T-helper 1 cell treated with Interleukin-12 subunit alpha and Interleukin-12 subunit beta and Interleukin-4 antibody, amounts not matched to agents 30 ng/mL and 1 ng/mL, for 36 hours (primary cell): ENCODE measurements at regions not wholly inside any gene's neighbourhood (a gene's known extent, or its start where the extent isn't known, plus 50 kb on each side); places are given as distances from the start of the nearest gene placed in this dataset.
"Not testable (repeated sequence)": the region's sequence is repeated elsewhere in the genome, so short reads cannot be mapped to it uniquely, and the experiment has no call there.

Source experiments
- intact Hi-C: fragments of 100-400 bp; cut with micrococcal nuclease; formaldehyde crosslinking; loops from one replicate; pipeline ENCODE4 v1.15.1; 2024

DNA sequence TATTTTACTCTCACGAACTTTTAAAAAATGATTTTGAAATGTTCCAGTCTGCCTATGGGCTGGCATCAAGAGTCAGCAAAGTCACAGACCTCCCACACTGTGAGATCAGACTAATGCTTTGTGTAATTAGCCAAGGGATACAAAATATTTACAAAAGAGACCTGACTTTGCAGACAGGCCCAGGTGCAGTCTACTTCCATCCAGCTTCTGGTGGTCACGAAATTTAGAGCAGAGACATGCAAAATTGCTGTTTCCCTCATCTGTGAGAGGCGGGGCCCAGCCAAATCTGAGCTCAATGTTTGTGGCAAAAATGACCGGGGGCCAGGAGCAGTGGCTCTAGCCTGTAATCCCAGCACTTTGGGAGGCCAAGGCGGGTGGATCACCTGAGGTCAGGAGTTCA, 82.5 kb upstream of the PITRM1 start:
- intact Hi-C loops, result no loop called here

DNA sequence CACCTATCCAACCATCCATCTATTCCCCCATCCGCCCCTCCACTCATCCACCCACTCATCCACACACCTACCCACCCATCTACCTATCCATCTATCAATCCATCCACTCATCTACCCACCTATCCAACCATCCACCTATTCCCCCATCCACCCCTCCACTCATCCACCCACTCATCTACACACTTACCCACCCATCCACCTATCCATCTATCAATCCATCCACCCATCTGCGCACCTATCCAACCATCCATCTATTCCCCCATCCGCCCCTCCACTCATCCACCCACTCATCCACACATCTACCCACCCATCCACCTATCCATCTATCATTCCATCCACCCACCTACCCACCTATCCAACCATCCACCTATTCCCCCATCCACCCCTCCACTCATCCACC, 81.4 kb upstream of the PITRM1 start:
- intact Hi-C loops, result not testable (repeated sequence)

DNA sequence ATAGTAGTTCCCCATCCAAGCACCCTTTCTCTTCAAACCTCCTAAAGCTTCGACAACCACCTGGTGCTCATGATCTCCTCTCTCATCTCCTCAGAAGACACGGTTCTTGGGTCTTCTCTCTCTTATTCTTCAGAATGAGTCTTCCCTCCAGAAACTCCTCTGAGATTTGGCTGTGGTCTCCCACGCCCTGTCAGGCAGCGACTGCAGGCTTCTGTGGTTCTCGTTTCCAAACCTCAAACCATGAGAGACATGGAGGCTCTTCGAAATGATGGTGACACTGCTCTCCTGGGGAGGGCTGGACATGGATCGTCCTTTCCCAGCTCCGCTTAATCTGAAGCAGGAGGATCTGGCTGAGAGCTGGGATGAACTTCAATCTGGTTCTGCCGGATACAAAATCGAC, 78.6 kb upstream of the PITRM1 start:
- intact Hi-C loops, result no loop called here

DNA sequence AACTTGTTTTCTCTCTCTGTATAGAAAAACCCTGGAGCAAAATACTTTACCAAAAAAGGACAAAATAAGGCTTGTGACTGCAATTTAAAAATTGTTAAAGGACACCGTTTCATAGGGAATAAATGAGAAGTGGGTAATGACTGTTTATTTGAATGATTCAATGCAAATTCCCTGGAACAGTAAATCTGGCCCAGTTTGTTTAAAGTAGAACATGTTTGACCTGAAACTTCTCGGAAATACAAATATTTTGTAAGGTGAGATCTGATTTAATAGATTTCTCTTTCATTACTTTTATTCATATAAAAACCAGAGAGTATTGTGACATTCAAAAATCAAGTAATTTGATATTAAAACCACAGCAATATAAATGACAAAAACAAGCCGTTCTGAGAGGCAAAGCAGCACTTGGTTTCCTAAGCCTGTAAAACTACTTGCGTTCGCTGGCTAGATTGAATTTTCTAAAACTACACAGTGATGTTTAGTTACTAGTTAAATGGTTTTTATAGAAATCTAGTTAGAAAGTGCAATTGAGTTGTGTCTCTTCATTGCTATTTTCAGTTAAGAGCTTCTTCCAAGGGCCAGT, 76.8 kb upstream of the PITRM1 start:
- intact Hi-C loops, result no loop called here

DNA sequence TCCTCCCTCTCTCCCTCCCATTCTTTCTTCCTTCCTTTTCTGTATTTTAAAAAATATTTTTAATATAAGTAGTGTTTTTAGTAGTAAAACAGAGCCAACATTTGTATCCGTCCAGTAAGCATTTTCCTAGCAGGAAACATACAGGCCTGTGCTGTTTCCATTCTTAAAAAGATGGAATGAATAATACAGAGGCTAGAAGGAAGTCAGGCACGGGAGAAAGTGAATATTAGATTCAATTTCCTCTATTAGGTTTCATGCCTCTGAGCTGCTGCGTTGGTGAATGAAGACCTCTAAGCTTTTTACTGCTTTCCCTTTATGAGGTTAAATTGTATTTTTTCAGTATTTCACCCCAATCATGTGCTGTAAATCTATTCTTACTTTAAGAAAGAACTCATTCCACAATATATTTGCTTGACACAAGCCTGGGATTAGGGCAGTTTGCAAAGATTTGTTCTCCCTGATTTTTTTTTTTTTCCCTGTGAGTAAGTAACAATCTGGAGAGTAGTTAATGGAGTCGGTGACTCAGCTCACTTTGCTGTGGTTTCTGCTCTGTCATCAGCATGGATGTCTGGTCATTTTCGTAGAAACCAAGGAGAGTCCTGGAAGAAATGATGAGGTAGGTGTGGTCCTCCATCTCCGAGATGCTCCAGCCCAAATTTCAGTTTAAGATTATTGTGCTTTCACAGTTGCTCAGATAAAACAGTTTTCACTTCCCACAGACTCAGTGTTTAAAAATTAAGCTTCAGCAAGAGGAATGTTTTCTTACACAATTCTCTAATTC, 76.1 kb upstream of the PITRM1 start:
- intact Hi-C loops, result no loop called here

DNA sequence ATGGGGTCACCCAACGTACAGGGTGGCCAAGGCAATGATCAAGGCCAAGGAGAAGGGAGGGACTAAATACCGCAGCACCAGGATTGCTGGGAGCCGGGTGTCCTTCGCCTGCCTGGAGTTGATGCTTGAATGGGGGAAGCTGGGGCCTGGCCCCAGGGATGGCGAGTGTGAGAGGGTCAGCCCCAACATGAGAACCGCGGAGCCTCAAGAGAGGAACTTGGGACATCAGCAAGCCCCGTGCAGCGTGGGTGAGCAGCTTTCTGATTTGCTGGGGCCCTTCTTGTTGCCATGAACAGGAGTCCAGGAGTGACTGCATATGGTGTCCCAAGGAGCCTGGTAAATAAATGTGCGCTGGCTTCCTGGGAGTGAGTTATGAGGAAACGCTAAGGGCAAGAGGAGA, 72.8 kb upstream of the PITRM1 start:
- intact Hi-C loops, result no loop called here

DNA sequence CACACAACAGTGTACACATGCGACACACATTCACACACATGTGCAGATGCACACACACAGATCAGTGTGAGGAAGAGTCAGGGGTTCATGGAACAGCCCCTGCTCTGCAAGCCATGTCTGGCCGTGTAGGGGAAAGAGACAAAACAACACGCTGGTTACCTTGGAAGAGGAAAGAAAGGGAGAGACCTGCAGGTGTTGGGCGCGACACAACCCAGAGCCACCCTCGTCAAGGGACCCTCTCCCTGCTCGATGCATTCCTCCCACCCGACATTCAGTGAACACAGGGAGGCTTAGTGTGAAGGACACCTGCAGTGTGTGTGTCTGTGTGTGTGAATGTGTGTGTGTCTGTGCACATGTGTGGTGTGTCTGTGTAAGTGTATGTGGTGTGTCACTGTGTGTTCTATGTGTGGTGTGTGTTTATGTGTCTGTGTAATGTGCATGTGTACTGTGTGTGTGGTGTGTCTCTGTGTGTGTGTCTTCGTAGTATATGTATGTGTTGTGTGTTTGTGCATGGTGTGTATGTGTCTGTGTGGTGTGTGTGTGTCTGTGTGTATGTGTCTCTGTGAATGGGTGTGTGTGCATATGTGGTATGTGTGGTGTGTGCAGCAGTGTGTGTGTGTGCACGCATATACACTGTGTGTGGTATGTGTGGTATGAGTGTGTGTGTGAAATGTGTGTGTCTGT, 69.5 kb upstream of the PITRM1 start:
- intact Hi-C loops, result no loop called here

DNA sequence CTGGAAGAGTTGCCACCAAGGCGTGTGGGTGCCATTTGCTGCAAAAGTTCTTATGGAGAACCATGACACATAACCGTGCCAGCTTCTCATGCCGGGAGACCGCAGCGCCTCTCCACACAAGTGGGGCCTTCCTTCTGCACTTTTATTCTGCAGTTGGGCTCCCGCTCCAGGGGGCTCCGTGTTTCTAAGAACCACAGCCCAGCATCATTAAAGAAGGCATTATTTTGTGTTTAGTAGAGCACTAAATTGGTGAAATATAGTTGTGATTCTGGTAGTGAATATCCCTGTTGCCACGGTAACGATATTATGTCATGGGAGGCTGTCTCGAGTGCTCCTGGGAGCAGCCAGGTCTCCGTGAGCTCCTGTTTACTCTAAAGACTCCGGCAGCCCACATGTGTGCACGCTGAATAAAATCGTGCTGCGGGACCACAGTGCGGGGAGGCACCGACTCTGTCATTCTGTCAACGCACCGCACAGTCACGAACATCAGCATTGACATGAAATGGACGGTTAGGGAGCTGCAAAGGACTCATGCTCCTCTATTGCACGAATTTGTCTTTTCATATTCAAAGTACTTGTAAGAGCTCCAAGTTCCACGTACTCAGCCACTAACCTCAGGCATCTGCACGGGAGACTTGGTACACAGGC, 68.8 kb upstream of the PITRM1 start:
- intact Hi-C loops, result no loop called here

DNA sequence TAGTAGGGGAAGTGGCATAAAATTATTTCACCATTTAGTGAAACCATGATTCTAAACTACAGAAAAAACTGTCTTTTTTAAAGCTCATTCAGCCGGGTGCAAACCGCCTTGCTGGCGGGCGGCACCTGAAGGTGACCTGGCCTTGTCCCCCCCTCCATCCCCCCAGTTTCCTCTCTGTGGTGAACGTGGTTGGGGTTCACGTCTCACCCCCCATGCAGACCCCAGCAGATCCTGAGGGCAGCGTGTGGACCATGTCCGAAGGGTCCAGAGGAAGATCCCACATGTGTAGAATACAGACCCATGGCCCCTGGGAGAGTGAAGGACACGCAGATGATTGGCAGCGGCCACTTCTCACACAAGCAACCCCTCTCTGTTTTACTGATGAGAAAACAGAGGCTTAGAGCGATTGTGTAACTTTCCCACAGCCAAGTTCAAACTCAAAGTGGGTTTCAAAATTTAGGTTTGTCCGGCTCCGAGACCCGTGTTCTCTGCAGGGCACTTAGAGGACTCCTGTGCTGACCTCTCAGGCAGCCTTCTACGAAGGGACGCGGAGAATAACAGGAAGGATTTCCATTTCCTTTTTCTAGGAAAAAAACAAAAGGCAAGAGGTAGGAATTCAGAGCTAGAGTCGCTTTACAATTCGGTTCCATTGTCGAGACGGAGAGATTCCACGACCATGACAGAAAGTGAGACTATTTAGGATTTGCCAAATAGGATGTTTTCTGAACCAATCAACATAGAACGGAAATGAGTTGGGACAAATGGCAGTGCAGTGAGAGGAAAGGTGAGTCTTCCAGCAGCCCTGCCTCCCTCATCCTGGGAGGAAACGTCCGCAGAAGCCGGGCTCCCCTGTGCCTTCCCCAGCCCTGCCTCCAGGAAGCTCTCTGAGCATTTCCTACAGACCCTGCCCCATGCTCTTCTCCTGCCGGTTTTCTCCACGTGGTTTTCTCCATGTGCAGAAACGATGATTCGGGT, 67.6 kb upstream of the PITRM1 start:
- intact Hi-C loops, result loop anchor here (1.0 to 2.0 kb wide), 3 partner anchors 543 to 1527 kb away; no protein-coding TSS in a partner anchor

DNA sequence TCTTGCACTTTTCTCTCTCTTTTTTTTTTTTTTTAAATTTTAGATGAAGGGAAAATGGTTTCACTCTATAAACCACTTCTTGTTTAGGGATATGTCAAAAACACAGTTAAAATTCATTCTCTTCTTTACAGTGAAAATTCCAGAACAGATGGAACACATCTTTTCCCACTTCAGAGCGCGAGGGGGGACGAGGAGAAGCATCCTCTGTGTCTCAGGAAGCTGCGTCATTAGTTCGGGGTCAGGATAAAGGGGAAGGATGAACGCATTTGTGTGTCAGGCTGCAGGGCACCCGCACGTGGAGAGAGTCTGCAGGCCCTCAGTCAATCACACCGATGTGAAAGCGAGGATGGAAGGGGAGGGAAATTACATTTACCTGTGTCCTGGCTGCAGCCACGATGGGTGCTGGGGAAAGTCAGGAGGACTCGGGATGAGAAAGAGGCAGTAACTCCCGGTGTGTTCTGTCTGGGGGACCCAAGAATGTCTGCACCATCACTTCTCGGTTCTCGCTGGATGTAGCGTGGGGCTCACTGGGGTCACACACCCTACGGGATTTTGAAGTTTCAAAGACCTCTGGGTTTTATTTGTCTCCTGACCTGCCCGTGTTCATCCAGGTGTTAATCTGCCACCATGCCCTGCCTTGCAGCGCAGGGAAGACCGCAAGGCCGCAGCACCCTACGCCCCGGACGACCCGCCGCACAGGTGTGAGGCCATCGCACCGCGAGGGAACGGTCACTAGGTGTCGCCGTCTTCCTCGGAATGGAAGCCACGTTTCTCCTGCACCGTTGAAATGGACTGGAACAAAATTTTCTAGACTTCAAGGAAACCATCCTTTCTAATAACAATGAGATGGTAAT, 66.7 kb upstream of the PITRM1 start:
- intact Hi-C loops, result loop anchor here (1.0 to 2.0 kb wide), 3 partner anchors 544 to 1528 kb away; no protein-coding TSS in a partner anchor

DNA sequence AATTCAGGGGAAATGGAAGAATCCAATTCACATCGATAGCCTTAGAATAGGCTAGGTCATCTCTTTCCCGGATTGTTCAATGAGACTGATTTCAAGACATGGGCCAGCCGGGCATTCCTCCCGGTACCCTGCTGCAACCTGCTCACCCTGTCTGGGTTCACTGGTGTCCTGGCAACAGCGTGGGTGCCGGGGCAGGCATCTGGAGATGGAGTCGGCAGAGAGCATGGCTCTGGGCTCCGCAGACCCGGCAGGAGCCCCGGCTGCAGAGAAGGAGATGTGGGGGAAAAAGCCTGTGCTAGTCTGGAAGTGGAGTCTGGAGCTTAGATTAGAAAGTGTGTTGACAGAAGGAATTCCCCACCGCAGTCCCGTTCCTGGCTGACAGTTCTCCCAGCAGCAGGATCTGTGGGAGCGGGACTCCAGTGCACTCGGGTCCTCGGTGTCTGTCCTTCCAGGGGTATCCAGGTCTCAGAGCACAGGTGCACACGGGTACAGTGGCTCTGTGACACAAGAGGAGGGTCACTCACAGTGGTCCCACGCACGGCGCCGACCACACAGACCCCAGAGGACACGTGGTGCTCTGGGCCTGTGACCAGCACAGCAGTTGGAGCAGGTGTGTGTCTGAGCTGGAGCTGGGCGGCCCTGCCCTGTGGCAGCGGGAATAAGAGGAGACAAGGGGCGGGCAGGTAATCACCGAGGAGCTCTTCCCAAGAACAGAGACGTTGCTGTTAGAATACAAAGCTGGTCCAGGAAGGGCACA, 65.7 kb upstream of the PITRM1 start:
- intact Hi-C loops, result loop anchor here (2.0 kb wide), 1 partner anchor 545 kb away; no protein-coding TSS in a partner anchor

DNA sequence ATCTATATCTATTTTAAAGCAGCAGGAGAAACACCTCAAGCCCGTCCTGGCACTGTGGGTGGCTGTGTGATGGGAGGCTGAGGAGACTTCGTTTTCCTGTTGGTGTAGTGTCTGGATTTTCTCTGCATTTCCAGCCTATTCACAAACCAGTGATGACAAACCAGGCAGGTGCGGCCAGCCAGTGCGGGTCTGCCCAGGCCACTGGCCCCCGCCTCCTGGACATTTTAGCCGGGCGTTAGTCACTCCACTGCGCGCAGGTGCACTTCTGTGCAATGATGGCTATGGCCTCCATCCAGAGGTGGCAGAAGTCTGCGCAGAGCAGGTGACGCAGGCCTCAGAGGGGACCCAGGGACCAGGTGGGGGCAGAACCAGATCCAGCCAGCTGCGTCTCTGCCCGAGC, 64.9 kb upstream of the PITRM1 start:
- intact Hi-C loops, result no loop called here

DNA sequence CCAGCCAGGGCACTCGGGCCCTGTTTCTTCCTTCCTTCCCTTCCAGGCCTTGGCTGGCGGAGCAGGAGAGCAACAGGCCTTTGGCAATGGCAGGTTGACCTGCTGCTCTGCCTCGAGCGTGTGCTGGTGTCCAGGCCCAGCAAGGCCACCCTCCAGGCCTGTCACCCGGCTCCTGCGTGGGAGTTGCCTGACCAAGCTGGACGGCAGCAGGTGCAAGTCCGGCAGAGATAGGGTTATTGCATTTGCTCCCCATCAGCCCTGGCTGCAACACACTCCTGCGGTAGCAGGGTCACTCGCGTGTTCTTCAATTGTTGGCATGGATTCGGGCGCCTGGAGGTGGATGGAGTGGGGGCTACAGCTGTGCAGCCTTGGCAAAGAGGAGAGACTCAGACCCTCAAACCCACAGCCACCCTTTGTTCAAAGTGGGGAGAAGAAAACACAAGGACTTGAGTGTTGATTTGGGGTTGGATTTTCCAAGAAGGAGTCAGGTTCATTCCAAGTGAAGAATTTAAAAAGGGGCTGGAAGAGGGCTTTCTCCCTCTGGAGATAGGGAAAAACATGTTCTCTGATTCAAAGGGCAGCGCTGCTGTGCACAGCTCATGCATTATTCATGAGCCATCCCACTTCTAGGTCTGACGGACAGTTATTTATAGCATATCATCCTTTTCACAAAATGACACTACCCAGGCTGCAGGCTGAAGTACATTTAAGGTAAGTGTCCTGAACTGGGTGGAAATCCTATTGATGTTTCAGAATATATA, 64.2 kb upstream of the PITRM1 start:
- intact Hi-C loops, result no loop called here

DNA sequence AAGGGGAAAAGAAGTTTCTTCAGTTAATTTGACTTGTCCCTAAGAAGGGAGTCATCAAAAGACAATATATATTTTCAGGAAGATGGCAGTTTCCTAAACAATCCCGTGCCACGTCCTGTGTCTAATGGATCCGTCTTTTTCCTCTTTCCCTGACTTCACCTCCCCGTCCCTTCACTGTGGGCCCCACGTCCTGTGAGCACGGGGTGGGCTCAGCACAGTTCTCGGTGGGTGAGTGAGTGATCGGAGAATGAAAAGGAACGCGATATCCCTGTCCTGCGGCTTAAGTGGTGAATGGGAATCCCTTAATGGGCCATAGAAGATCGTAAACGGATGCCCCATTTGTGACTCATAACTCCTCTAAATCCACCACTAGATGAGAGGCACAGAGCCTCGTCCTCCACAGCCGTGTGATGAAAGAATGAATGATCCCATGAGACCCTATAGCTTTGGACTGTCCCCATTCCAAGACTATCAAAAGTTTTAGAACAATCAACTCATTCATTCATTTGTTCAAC, 63.5 kb upstream of the PITRM1 start:
- intact Hi-C loops, result no loop called here

DNA sequence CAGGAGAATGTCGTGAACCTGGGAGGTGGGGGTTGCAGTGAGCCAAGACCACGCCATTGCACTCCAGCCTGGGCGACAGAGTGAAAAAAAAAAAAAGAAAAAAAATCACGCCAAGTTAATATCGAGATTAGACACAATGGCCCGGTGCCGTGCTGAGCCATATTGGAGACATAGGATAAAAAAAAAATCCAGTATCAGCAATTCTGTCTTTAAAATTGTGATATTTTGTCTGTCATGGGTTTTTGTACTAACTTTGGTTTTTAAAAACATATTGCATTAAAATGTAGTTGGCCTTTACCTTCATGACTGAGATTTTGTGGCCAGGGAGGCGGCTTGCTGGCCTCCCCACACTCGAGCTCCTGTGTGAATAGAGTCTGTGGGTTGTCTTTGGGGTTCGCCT, 62.8 kb upstream of the PITRM1 start:
- intact Hi-C loops, result no loop called here

DNA sequence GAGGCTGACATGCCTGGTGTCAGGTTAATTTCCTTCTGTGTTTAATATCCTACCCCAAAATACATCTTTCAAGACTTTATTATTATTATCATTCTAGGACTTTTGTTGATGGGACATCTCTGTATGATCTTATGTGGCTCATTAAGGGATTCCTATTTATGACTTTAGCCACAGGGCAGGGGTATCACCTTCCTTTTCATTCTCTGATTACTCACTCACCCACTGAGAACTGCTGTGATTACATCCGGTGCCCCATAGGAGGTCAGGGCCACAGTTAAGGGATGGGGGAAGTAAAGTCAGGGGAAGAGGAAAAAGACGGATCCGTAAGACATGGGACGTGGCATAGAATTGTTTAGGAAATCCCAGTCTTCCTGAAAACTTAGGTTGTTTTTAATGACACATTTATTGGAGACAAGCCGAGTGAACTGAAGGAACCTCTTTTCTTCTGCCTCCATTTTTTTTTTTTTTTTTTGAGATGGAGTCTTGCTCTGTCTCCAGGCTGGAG, 61.0 kb upstream of the PITRM1 start:
- intact Hi-C loops, result no loop called here

DNA sequence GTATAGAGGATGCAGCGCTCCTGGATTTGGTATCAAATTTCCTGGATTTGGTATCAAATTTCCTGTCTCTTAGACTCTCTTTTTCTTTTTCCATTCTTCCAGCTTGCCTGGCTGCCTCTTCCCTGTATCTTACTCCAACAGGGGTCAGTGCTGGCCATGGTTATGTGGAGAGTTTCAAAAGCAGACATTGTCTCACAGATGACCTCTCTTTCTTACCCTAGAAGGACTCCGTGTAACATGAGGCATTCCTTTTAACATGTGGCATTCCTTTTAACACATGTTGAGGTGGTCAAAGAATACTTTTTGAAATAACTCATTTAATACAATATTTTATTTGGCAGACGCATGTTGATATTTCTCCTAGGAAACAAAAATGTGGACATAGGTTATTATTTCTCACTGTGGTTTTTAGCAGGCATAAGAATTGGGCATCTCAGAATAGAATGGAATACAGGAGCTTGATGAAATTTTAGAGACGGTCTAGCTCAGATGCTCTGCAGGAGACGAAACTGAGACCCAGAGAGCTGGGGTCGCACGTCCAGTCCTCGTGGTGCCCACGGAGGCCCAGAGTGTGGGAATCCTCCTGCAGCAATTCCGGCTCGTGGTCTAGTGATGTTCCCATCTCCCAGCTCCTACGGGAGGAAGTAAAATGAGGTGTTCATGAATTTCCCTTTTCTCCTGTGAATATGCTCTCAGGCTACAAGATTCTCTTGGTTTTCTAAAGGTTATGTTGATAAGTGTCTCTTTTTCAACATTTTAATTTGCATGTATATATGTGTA, 59.6 kb upstream of the PITRM1 start:
- intact Hi-C loops, result no loop called here
